ENCODE measurements at regions not wholly inside any gene's neighbourhood (a gene's known extent, or its start where the extent isn't known, plus 50 kb on each side); places are given as distances from the start of the nearest gene placed in this dataset.

DNA sequence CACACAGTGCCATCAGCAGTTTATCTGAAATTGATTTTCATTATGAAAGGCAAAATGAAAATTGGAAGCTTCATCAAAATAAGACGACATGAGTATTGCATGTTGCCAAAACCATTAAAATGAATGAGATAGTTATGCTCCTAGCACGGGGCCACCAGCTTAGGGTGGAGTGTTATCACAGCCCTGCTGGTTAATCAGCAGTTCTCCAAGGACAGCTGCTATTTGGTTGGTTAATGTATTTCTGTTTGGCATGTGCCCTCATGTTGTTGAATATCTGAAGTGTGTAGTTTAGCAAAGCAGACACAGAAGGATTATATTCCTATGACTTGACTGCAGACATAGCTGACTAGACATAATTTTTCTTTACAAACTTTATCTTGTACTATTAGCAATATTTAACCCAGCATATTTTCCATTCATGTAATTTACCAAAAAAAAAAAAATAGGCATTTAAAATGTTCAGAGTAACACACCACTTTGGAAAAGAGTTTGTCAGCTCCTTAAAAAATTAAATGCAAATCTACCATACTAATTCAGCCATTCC is 98.6 kb upstream of the PIK3R1 start:
- H3K27me3 ChIP-seq (ENCODE audit: insufficient read depth, low read length) = no peaks in the 10 kb centered on the region
- H3K79me2 ChIP-seq (ENCODE audit: insufficient read depth, low read length) = no peaks in the 10 kb centered on the region
- no peak overlapping the region for H3K4me3 ChIP-seq (ENCODE audit: insufficient read depth, low read depth, low read length)
- H3K4me3 Mint-ChIP-seq (ENCODE audit: unreplicated experiment) = no peak overlapping the region
- H3K4me1 Mint-ChIP-seq (ENCODE audit: low read depth, unreplicated experiment) = peaks cover 7% of the 10 kb centered on the region
- no peak overlapping the region for H2AFZ ChIP-seq (ENCODE audit: low read depth, low read length)
- H3K27ac Mint-ChIP-seq (ENCODE audit: unreplicated experiment) = no peak overlapping the region
- H3K4me1 ChIP-seq (ENCODE audit: insufficient read depth, low read length) = peaks cover 8% of the 10 kb centered on the region
- no peaks in the 10 kb centered on the region for H3K9me3 ChIP-seq (ENCODE audit: insufficient read depth, low read depth, low read length)
- no peaks in the 10 kb centered on the region for H3K36me3 ChIP-seq (ENCODE audit: insufficient read depth, low read length)
- H3K27ac ChIP-seq (ENCODE audit: low read depth, low read length) = no peak overlapping the region
- H3K27me3 Mint-ChIP-seq (ENCODE audit: low read depth, unreplicated experiment) = peaks cover 6% of the 10 kb centered on the region
- no peak overlapping the region for H3K9ac ChIP-seq (ENCODE audit: low read length)
- no peak overlapping the region for H3K4me2 ChIP-seq (ENCODE audit: low read length)
- H4K20me1 ChIP-seq (ENCODE audit: insufficient read depth, low read length) = no peaks in the 10 kb centered on the region
- no peak for FAIRE-seq
- no peak for DNase-seq (ENCODE audit: low read depth)
- TF ChIP-seq, protein P1, sequence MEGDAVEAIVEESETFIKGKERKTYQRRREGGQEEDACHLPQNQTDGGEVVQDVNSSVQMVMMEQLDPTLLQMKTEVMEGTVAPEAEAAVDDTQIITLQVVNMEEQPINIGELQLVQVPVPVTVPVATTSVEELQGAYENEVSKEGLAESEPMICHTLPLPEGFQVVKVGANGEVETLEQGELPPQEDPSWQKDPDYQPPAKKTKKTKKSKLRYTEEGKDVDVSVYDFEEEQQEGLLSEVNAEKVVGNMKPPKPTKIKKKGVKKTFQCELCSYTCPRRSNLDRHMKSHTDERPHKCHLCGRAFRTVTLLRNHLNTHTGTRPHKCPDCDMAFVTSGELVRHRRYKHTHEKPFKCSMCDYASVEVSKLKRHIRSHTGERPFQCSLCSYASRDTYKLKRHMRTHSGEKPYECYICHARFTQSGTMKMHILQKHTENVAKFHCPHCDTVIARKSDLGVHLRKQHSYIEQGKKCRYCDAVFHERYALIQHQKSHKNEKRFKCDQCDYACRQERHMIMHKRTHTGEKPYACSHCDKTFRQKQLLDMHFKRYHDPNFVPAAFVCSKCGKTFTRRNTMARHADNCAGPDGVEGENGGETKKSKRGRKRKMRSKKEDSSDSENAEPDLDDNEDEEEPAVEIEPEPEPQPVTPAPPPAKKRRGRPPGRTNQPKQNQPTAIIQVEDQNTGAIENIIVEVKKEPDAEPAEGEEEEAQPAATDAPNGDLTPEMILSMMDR (IDR thresholded peaks at IDR 0.05; ENCODE audit: insufficient read depth, low read depth, low read length) = no peak
- no peaks in the 10 kb centered on the region for H3K9me3 Mint-ChIP-seq (ENCODE audit: unreplicated experiment)
- H3K36me3 Mint-ChIP-seq (ENCODE audit: low read depth, unreplicated experiment) = no peaks in the 10 kb centered on the region

DNA sequence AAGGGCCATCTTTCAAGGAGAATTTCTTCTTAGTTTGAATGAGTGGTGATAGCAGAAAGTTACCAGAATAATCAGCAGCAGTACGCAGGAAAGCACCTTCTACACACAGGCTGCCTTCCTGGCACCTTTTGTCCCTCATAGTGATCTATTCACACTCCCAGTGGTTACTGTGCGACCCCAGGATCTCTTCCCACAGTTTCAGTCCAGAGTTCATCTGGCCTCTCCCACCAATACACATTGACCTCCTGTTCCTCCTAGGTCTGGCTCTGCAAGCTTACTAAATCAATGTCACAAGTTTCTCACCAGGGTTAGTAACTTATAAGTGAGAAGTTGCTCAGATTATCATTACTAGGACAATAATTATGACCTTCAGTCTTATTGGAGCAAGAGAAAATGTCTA is 99.1 kb upstream of the PIK3R1 start:
- H3K4me3 Mint-ChIP-seq (ENCODE audit: unreplicated experiment) = no peak overlapping the region
- Histone ChIP-seq H3K27ac (ENCODE audit: low read depth, low read length) (no peak overlapping the region), H4K20me1 (ENCODE audit: insufficient read depth, low read length) (no peaks in the 10 kb centered on the region), H3K9ac (ENCODE audit: low read length) (no peak overlapping the region), H3K79me2 (ENCODE audit: insufficient read depth, low read length) (no peaks in the 10 kb centered on the region), H3K9me3 (ENCODE audit: insufficient read depth, low read depth, low read length) (no peaks in the 10 kb centered on the region), H3K4me2 (ENCODE audit: low read length) (no peak overlapping the region), H3K4me3 (ENCODE audit: insufficient read depth, low read depth, low read length) (no peak overlapping the region), H3K27me3 (ENCODE audit: insufficient read depth, low read length) (no peaks in the 10 kb centered on the region), H2AFZ (ENCODE audit: low read depth, low read length) (no peak overlapping the region), H3K36me3 (ENCODE audit: insufficient read depth, low read length) (no peaks in the 10 kb centered on the region), H3K4me1 (ENCODE audit: insufficient read depth, low read length) (peaks cover 8% of the 10 kb centered on the region)
- FAIRE-seq = no peak
- TF ChIP-seq EZH2 (IDR thresholded peaks at IDR 0.05; ENCODE audit: insufficient read depth, low read length) = no peak
- TF ChIP-seq, protein P1 (IDR thresholded peaks at IDR 0.05; ENCODE audit: insufficient read depth, low read depth, low read length) = no peak
- H3K4me1 Mint-ChIP-seq (ENCODE audit: low read depth, unreplicated experiment) = peaks cover 7% of the 10 kb centered on the region
- H3K27me3 Mint-ChIP-seq (ENCODE audit: low read depth, unreplicated experiment) = peaks cover 6% of the 10 kb centered on the region
- no peak for DNase-seq (ENCODE audit: low read depth)
- H3K36me3 Mint-ChIP-seq (ENCODE audit: low read depth, unreplicated experiment) = no peaks in the 10 kb centered on the region
- no peaks in the 10 kb centered on the region for H3K9me3 Mint-ChIP-seq (ENCODE audit: unreplicated experiment)
- H3K27ac Mint-ChIP-seq (ENCODE audit: unreplicated experiment) = no peak overlapping the region

DNA sequence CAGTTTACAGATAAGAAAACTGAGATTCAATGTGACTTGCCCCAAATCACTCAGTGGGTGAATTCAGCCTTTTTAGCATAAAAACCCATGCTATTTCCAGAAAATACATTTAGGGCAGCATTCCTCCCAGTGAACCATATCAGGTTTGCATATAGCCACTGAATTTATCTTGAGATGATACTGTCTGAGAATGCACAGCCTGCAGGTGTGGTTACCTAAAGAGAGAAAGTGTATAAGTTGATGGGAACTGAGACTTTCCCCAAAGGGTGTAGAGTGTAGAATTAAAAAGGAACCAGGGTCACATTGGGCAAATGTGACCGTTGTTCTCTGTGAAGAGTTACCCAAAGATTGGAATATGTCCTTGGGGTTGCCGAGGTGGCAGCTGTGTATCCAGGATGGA is 100.0 kb upstream of the PIK3R1 start:
- H3K4me3 ChIP-seq (ENCODE audit: insufficient read depth, low read depth, low read length) = no peak overlapping the region
- Mint-ChIP-seq H3K36me3 (ENCODE audit: low read depth, unreplicated experiment) (no peaks in the 10 kb centered on the region), H3K9me3 (ENCODE audit: unreplicated experiment) (no peaks in the 10 kb centered on the region), H3K27ac (ENCODE audit: unreplicated experiment) (no peak overlapping the region), H3K4me1 (ENCODE audit: low read depth, unreplicated experiment) (peaks cover 7% of the 10 kb centered on the region), H3K27me3 (ENCODE audit: low read depth, unreplicated experiment) (peaks cover 6% of the 10 kb centered on the region), H3K4me3 (ENCODE audit: unreplicated experiment) (no peak overlapping the region)
- no peaks in the 10 kb centered on the region for H3K27me3 ChIP-seq (ENCODE audit: insufficient read depth, low read length)
- H3K36me3 ChIP-seq (ENCODE audit: insufficient read depth, low read length) = no peaks in the 10 kb centered on the region
- DNase-seq (ENCODE audit: low read depth) = no peak
- no peak overlapping the region for H2AFZ ChIP-seq (ENCODE audit: low read depth, low read length)
- no peaks in the 10 kb centered on the region for H3K9me3 ChIP-seq (ENCODE audit: insufficient read depth, low read depth, low read length)
- H3K79me2 ChIP-seq (ENCODE audit: insufficient read depth, low read length) = no peaks in the 10 kb centered on the region
- no peak overlapping the region for H3K9ac ChIP-seq (ENCODE audit: low read length)
- H4K20me1 ChIP-seq (ENCODE audit: insufficient read depth, low read length) = no peaks in the 10 kb centered on the region
- no peak for FAIRE-seq
- no peak overlapping the region for H3K4me2 ChIP-seq (ENCODE audit: low read length)
- H3K27ac ChIP-seq (ENCODE audit: low read depth, low read length) = no peak overlapping the region
- TF ChIP-seq, protein P1 (IDR thresholded peaks at IDR 0.05; ENCODE audit: insufficient read depth, low read depth, low read length) = no peak
- TF ChIP-seq EZH2 (IDR thresholded peaks at IDR 0.05; ENCODE audit: insufficient read depth, low read length) = no peak
- H3K4me1 ChIP-seq (ENCODE audit: insufficient read depth, low read length) = peaks cover 8% of the 10 kb centered on the region

All from astrocyte (in vitro differentiated cells and primary cell).